Astrocyte of the hippocampus (primary cell): ENCODE measurements at regions not wholly inside any gene's neighbourhood (a gene's known extent, or its start where the extent isn't known, plus 50 kb on each side); places are given as distances from the start of the nearest gene placed in this dataset.

Experiments used
- DNase-seq: peaks from one replicate; pipeline ENCODE4 v3.0.0; 2011; ENCODE audit warnings: low read depth, low spot score

- no peak for DNase-seq
These were observed 50.3 kb upstream of the CBFA2T3 start for GRCh38 chr16:89027281-89027680.

- no peak for DNase-seq
These were observed 55.0 kb upstream of the CBFA2T3 start for GRCh38 chr16:89031715-89032659.

GRCh38 chr16:89033304-89033703, 56.3 kb upstream of the CBFA2T3 start:
- DNase-seq, result no peak

DNA sequence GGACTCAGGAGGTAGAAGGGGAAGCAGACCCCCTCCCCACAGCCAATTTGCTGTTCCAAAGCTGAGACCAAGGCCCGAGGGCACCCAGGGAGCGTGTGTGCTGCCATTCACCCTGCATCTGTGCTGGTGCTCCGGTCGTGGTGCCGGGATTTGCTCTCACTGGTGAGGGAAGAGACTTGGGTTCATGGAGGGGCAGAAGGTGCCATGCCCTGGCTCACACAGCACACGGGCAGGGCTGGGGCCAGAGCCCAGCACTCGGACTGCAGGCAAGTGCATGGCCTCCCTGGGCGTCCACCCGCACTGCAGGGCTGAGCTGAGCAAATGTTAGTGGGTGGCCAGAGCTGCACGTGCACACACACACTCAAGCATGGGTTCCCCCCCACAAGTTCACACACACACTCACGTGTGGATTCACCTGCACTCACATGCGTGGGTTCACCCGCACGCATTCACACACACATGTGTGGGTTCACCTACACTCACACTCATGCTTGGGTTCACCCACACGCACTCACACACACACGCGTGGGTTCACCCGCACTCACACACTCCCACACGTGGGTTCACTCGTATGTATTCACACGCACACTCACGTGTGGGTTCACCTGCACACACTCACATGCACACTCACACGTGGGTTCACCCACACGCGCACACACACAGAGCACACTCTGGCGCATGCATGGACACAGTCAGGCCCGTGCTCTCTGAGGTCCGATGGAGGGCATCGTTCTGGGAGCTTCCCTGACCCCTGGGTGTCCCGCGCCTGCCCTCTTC, 57.0 kb upstream of the CBFA2T3 start:
- DNase-seq, result no peak

DNA sequence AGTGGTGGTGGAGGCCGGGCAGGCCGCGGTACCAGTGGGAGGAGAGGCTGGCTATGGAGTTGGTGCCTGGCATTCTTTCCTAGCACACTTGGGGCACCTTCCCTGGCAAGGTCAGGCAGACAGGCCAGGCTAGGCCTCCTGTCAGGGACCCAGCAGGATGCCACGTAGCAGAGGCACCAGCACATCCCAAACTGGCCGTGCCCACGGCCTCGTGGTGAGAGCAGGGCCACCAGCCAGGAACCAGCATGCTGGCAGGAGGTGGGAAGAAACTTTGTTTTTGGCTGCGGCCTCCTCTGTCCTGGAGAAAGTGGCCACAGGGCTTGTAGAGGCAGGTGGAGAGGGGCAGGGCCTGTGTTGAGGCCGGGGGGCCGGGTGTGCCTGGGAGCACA, 57.6 kb upstream of the CBFA2T3 start:
- no peak for DNase-seq

DNA sequence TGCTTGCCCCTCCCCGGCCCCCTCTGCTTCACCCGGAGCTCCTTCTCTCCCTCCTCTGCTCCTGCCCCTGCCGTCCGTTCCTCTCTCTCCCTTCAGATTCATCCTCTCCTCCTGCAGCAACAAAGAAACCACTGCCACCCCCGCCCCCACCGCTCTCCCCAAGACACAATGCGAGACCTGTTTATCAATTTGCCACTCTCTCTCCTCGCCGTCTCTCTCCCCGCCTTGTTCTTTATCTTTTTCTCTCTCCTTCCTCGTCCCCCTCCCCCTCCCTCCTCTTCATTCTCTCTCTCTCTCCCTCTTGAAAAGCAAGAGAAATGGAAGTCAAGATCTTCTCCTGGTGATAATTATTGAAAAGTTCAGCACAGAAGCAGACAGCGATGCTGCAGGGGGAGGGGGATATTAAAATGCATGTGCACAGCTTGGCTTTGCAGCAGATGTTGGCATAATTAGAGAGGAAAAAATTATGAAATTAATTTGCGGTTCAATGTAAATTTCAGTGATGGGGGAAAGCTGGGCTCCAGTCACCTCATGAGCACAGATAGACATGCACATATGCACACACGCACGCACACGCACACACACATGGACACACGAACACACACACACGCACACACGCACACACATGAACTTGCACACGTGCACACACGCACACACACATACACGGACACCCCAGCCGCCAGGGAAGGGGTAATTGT, 58.1 kb upstream of the CBFA2T3 start:
- DNase-seq, result no peak

DNA sequence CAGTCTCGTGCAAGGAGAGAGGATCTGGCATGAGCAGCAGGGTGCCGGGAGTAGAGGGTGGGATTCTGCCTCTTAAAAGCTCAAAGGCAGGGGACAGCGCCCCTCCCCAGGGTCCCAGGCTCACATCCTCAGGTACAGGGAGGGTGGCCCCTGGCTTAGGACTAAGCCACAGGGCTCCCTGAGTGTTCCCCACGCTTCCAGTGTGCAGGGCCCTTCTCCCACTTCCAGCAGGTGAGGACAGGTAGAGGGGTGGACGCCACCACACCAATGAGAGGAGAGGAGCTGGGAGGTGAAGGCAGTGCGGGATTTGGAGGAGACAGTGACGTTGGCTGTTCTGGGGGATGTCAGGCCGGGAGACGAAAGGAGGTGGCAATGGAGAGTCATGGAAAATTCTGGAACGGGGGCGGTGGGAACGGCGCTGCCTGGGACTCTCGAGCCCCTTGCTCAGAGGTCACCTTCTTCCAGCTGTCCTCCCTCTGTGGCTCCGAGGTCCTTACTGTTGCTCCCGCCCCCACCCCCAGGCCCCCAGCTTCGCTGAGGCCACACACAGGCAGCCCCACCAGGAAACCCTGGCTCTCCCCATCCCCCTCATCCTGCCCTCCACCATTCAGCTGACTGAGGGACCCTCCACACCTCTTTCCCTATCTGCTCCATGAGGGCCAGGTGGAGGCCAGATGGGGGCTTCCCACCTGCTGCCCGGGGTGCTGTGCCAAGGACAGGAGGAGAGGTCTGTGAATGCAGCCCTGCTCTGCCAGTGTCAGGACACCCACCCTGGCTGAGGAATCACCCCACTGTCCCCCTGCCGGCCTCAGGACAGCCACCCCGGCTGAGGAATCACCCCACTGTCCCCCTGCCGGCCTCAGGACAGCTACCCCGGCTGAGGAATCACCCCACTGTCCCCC, 57.7 kb upstream of the ACSF3 start:
- no peak for DNase-seq

GRCh38 chr16:89036776-89037175, 56.9 kb upstream of the ACSF3 start:
- no peak for DNase-seq

- DNase-seq, result peak; percentile 79
These were observed 56.1 kb upstream of the ACSF3 start for GRCh38 chr16:89037261-89038152.

DNA sequence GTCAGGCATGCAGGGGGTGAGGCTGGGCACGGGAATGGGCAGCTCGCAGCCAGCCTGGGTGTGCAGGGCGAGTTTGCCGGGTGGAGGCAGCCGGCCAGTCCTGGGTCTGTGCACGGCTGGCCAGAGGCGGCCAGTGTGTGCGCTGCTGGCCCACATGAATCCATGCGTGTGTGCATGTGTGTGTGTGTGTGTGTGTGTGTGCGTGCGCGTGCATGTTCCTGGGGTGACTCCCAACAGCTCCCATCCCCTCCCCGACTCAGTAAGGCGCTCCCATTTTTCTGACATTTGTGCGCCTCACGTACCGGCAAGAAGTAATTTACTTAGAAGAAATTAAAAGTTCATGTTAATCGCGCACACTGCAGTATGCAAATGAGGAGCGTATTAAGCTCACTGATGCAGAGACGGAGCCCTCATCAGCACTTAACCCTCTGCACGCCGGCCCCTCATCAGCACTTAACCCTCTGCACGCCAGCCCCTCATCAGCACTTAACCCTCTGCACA, 55.4 kb upstream of the ACSF3 start:
- no peak for DNase-seq

DNA sequence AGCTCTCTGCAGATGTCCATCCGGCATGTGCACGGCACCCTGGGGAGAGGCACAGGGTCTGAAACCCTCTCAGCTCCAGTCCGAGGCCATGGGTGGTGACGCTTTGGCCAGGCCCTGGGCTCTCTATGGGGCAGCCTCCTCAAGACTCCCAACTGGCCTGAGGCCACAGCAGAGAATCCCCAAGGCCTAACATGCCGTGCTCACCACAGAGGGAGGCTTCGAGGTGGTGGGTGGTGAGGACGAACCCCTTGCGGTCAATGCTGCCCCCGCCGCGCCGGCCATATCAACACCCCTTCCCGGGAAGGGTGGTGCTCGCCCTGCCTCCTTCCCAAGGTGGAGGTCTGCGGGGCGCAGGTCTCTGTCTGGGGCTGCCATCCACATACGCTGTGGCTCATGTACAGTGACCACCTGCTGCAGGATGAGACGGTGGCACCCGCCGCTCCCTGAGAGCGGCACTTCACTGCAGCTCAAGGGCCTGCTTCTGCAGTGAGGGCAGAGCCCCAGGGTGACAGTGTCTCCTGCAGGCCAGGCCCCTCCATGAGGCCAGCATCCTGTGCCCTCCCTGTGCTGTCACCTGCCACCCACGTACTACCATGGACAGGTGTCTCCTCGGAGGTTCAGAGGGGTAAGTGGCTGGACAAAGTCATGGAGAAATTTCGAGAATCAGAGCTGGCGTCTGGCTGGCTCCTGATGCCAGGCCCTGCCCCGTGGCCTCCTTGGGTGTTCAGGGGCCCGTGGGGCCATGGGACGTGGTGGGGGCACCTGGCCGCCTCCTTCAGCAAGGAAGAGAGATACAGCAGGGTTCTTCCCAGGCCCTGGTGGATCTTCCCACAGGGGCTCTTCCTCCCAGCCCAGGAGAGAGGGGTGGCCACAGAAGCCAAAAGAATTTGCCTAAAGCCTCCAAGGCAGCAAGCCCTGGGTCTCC, 54.6 kb upstream of the ACSF3 start:
- DNase-seq, result no peak

- no peak for DNase-seq
These were observed 53.9 kb upstream of the ACSF3 start for GRCh38 chr16:89039756-89040155.

GRCh38 chr16:89040391-89040790, 53.3 kb upstream of the ACSF3 start:
- no peak for DNase-seq

GRCh38 chr16:89040861-89041570, 52.6 kb upstream of the ACSF3 start:
- no peak for DNase-seq

- no peak for DNase-seq
These were observed 51.8 kb upstream of the ACSF3 start for GRCh38 chr16:89041571-89042481.

- no peak for DNase-seq
These were observed 50.7 kb upstream of the ACSF3 start for GRCh38 chr16:89042711-89043551.
